ENCODE measurements at regions not wholly inside any gene's neighbourhood (a gene's known extent, or its start where the extent isn't known, plus 50 kb on each side); places are given as distances from the start of the nearest gene placed in this dataset.
"Not testable (repeated sequence)": the region's sequence is repeated elsewhere in the genome, so short reads cannot be mapped to it uniquely, and the experiment has no call there.

- H3K4me1 ChIP-seq (ENCODE audit: insufficient read depth, low read length, poor library complexity, severe bottlenecking), result no peaks in the 10 kb centered on the region
- no peaks in the 10 kb centered on the region for H3K36me3 ChIP-seq (ENCODE audit: insufficient read depth, low read length)
- no peak overlapping the region for H3K4me3 ChIP-seq (ENCODE audit: low read depth, low read length, poor library complexity, severe bottlenecking)
- no peak overlapping the region for H2AFZ ChIP-seq (ENCODE audit: low read length)
- H3K4me2 ChIP-seq (ENCODE audit: low read length), result no peak overlapping the region
- no peak for DNase-seq (ENCODE audit: low spot score)
- no peak for TF ChIP-seq CTCF (conservative IDR thresholded peaks at IDR 0.05; ENCODE audit: low read length)
- no peak for TF ChIP-seq EZH2phosphoT487 (IDR thresholded peaks at IDR 0.05; ENCODE audit: borderline replicate concordance, low read depth, low read length)
- no peaks in the 10 kb centered on the region for H3K9me2 ChIP-seq (ENCODE audit: insufficient read depth, low read length)
- no peaks in the 10 kb centered on the region for H3K79me2 ChIP-seq (ENCODE audit: insufficient read depth, low read depth, low read length)
- BruUV-seq (replicated peaks), result no TSS peak
- no peaks in the 10 kb centered on the region for H4K20me1 ChIP-seq (ENCODE audit: insufficient read depth, low read length)
- POLR2A ChIA-PET, result no interaction called here
- H3K27ac ChIP-seq (ENCODE audit: low read depth, low read length, poor library complexity, severe bottlenecking), result no peak overlapping the region
- no peaks in the 10 kb centered on the region for H3K9me3 ChIP-seq (ENCODE audit: low read length)
- intact Hi-C loops (cut with micrococcal nuclease; ENCODE audit: unreplicated experiment), result no loop called here
- CTCF ChIA-PET (ENCODE audit: unreplicated experiment), result no interaction called here
These were observed 410.7 kb downstream of the DTWD2 start for GRCh38 chr5:118577621-118578020.

- H4K20me1 ChIP-seq (ENCODE audit: insufficient read depth, low read length); H2AFZ ChIP-seq (ENCODE audit: low read length); BruUV-seq (replicated peaks); H3K4me3 ChIP-seq (ENCODE audit: low read depth, low read length, poor library complexity, severe bottlenecking); H3K9me3 ChIP-seq (ENCODE audit: low read length); DNase-seq (ENCODE audit: low spot score); H3K79me2 ChIP-seq (ENCODE audit: insufficient read depth, low read depth, low read length); CTCF ChIA-PET (ENCODE audit: unreplicated experiment); H3K4me1 ChIP-seq (ENCODE audit: insufficient read depth, low read length, poor library complexity, severe bottlenecking); H3K27ac ChIP-seq (ENCODE audit: low read depth, low read length, poor library complexity, severe bottlenecking); H3K36me3 ChIP-seq (ENCODE audit: insufficient read depth, low read length); H3K9me2 ChIP-seq (ENCODE audit: insufficient read depth, low read length); H3K4me2 ChIP-seq (ENCODE audit: low read length); intact Hi-C loops (cut with micrococcal nuclease; ENCODE audit: unreplicated experiment): not testable (repeated sequence)
- POLR2A ChIA-PET, result interaction anchor here (0.6 kb wide), 1 partner anchor 44 kb away, joined by 3 read pairs; no protein-coding TSS in a partner anchor
These were observed 418.1 kb downstream of the DTWD2 start for GRCh38 chr5:118570276-118570675.

GRCh38 chr5:118569596-118569995, 418.8 kb downstream of the DTWD2 start:
- H3K9me3 ChIP-seq (ENCODE audit: low read length); H3K27ac ChIP-seq (ENCODE audit: low read depth, low read length, poor library complexity, severe bottlenecking); DNase-seq (ENCODE audit: low spot score); intact Hi-C loops (cut with micrococcal nuclease; ENCODE audit: unreplicated experiment); H3K4me2 ChIP-seq (ENCODE audit: low read length); H3K36me3 ChIP-seq (ENCODE audit: insufficient read depth, low read length); H3K79me2 ChIP-seq (ENCODE audit: insufficient read depth, low read depth, low read length); CTCF ChIA-PET (ENCODE audit: unreplicated experiment); H2AFZ ChIP-seq (ENCODE audit: low read length); H3K4me1 ChIP-seq (ENCODE audit: insufficient read depth, low read length, poor library complexity, severe bottlenecking); H4K20me1 ChIP-seq (ENCODE audit: insufficient read depth, low read length); BruUV-seq (replicated peaks); H3K9me2 ChIP-seq (ENCODE audit: insufficient read depth, low read length); H3K4me3 ChIP-seq (ENCODE audit: low read depth, low read length, poor library complexity, severe bottlenecking): not testable (repeated sequence)
- POLR2A ChIA-PET, result interaction anchor here (0.6 kb wide), 1 partner anchor 43 kb away, joined by 3 read pairs; no protein-coding TSS in a partner anchor

GRCh38 chr5:118565335-118565971, 422.9 kb downstream of the DTWD2 start:
- BruUV-seq (replicated peaks), result no TSS peak
- H3K36me3 ChIP-seq (ENCODE audit: insufficient read depth, low read length), result no peaks in the 10 kb centered on the region
- H3K9me2 ChIP-seq (ENCODE audit: insufficient read depth, low read length), result no peaks in the 10 kb centered on the region
- POLR2A ChIA-PET, result interaction anchor here (0.6 kb wide), 1 partner anchor 16 kb away, joined by 3 read pairs; no protein-coding TSS in a partner anchor
- H2AFZ ChIP-seq (ENCODE audit: low read length), result no peak overlapping the region
- intact Hi-C loops (cut with micrococcal nuclease; ENCODE audit: unreplicated experiment), result no loop called here
- H3K9me3 ChIP-seq (ENCODE audit: low read length), result no peaks in the 10 kb centered on the region
- no peak overlapping the region for H3K4me3 ChIP-seq (ENCODE audit: low read depth, low read length, poor library complexity, severe bottlenecking)
- H4K20me1 ChIP-seq (ENCODE audit: insufficient read depth, low read length), result no peaks in the 10 kb centered on the region
- no peaks in the 10 kb centered on the region for H3K4me1 ChIP-seq (ENCODE audit: insufficient read depth, low read length, poor library complexity, severe bottlenecking)
- CTCF ChIA-PET (ENCODE audit: unreplicated experiment), result no interaction called here
- H3K4me2 ChIP-seq (ENCODE audit: low read length), result no peak overlapping the region
- TF ChIP-seq EZH2phosphoT487 (IDR thresholded peaks at IDR 0.05; ENCODE audit: borderline replicate concordance, low read depth, low read length), result no peak
- no peak for TF ChIP-seq CTCF (conservative IDR thresholded peaks at IDR 0.05; ENCODE audit: low read length)
- DNase-seq (ENCODE audit: low spot score), result no peak
- no peak overlapping the region for H3K27ac ChIP-seq (ENCODE audit: low read depth, low read length, poor library complexity, severe bottlenecking)
- no peaks in the 10 kb centered on the region for H3K79me2 ChIP-seq (ENCODE audit: insufficient read depth, low read depth, low read length)
